GDM1 (cell line): ENCODE measurements at regions not wholly inside any gene's neighbourhood (a gene's known extent, or its start where the extent isn't known, plus 50 kb on each side); places are given as distances from the start of the nearest gene placed in this dataset.

ENCODE experiments used
- DNase-seq: peaks from one replicate; lab custom pipeline; 2025; lab: John Stamatoyannopoulos, UW

DNA sequence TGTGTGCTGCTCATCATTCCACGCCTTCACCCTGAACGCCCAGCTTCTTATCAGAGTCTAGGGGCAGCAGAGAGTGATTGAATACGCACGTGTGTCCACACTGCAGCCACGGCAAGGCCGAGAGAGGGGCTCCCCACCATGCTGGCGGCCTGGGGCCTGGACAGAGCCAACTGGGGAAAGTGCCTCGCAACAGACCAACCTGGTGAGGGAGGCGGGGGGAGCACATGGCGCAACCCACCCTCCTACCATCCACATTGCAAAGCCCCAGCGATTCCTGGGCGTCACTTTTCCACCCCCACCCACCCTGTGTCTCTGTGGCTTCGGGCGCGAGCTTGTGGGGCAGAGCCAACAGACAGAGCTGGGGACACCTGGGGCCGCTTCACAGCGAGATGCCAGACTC is 66.4 kb upstream of the DUSP22 start:
- DNase-seq: no peak

- no peak for DNase-seq
Observed at GRCh38 chr6:226516-227073, 65.7 kb upstream of the DUSP22 start.

- no peak for DNase-seq
Observed at GRCh38 chr6:227074-227782, 65.1 kb upstream of the DUSP22 start.

- DNase-seq: no peak
Observed at GRCh38 chr6:227812-228338, 64.4 kb upstream of the DUSP22 start.

GRCh38 chr6:228881-229651 is 63.2 kb upstream of the DUSP22 start:
- no peak for DNase-seq

- no peak for DNase-seq
Observed at GRCh38 chr6:231779-232178, 60.5 kb upstream of the DUSP22 start.

GRCh38 chr6:232982-233640 is 59.2 kb upstream of the DUSP22 start:
- no peak for DNase-seq

- no peak for DNase-seq
Observed at GRCh38 chr6:234706-235372, 57.4 kb upstream of the DUSP22 start.

DNA sequence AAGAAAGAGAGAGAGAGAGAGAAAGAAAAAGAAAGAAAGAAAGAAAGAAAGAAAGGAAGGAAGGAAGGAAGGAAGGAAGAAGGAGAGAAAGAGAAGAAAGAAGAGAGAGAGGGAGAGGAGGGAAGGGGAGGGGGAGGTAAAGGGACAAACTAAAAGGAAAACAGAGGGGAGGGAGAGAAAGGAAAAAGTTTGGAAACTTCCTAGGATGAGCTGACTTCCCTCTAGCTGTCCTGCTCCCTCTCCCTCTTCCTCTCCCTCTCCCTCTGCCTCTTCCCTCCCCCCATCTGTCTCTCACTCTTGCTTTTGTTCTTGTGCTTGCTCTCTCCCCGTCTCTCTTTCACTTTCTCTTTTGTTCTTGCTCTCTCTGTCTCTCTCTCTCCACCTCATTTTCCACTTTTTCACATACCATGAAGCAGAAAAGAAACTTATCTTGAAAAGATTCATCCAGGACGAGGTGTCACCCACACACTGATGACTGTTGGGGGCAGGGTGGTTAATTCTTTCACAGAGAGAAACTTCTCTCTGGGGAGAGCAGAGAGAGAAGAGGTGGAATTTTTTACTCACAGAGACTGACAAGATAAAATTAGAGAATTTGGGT is 56.4 kb upstream of the DUSP22 start:
- DNase-seq: peak; percentile 40

DNA sequence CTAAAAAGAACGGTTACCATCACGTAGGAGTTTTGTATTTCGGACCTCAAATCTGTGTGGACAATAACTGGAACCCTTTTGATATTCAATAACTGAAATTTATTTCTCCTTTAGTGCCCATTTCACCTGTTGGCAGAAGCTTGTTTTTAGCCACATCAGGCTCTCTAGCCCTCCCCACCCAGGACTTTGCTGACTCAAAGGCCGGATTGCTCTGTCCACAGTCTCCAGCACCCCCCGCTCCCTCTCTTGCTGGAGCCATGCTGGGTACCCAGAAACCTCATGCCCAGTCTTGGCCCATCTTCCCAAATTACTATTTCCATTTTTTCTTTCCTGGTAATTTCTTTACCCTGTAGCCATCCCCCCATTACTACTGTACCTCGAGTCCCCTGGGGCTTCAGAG is 55.8 kb upstream of the DUSP22 start:
- DNase-seq: no peak

GRCh38 chr6:240151-240550 is 52.1 kb upstream of the DUSP22 start:
- no peak for DNase-seq

GRCh38 chr6:241336-241865 is 50.9 kb upstream of the DUSP22 start:
- DNase-seq: no peak
